Body of pancreas (tissue), 4 donors: ENCODE measurements at regions not wholly inside any gene's neighbourhood (a gene's known extent, or its start where the extent isn't known, plus 50 kb on each side); places are given as distances from the start of the nearest gene placed in this dataset.

Source experiments
- CTCF ChIP-seq, 7 experiments: fragments of 450-650 bp in 4 of 7; fragments of 200-600 bp in 3 of 7; sonication (generic) in 3 of 7; IDR thresholded peaks; one replicate each; pipeline ENCODE4 v1.5.1; 2016 to 2019; ENCODE audit warnings: antibody characterized with exemption in 7 of 7
- POLR2A ChIP-seq, 3 donors: fragments of 450-650 bp; IDR thresholded peaks; one replicate each; pipeline ENCODE4 v1.6.1; 2016; ENCODE audit warnings: antibody characterized with exemption in 3 of 3, mild to moderate bottlenecking in 2 of 3

GRCh38 chr9:1200847-1201251, 150.7 kb downstream of the DMRT2 start:
- TF ChIP-seq CTCF (IDR thresholded peaks at IDR 0.05): no peak
- no peak for TF ChIP-seq POLR2A (IDR thresholded peaks at IDR 0.05)
